WTC11 (cell line): ENCODE measurements at regions not wholly inside any gene's neighbourhood (a gene's known extent, or its start where the extent isn't known, plus 50 kb on each side); places are given as distances from the start of the nearest gene placed in this dataset.

Experiments
- ATAC-seq: fragments of 200-7000 bp; cut with Tn5 transposase; 2 replicates; pipeline ENCODE4 v1.10.0; 2021; ENCODE audit warnings: mild to moderate bottlenecking, moderate library complexity
- CTCF ChIA-PET: fragments of 300-600 bp; sonication (Branson Sonifier 250); formaldehyde crosslinking; loops from one replicate; lab custom pipeline; 2021; ENCODE audit warnings: antibody characterized with exemption; lab: Charles Lee
- POLR2A ChIA-PET: fragments of 350-600 bp; sonication (Branson Sonifier 250); formaldehyde crosslinking; loops from one replicate; lab custom pipeline; 2021; ENCODE audit warnings: antibody characterized with exemption; lab: Charles Lee
- DNase-seq: peaks from one replicate; pipeline ENCODE4 v3.0.0; 2021; ENCODE audit warnings: low spot score
- H3K27ac Mint-ChIP-seq: 2 replicates; pipeline ENCODE4 v1.8.0; 2021; ENCODE audit warnings: mixed read lengths
- H3K27me3 Mint-ChIP-seq: 2 replicates; pipeline ENCODE4 v1.8.0; 2021; ENCODE audit warnings: low read depth, mild to moderate bottlenecking, moderate library complexity, mixed read lengths
- H3K36me3 Mint-ChIP-seq: 2 replicates; pipeline ENCODE4 v1.8.0; 2021; ENCODE audit warnings: mixed read lengths
- H3K4me1 Mint-ChIP-seq: 2 replicates; pipeline ENCODE4 v1.8.0; 2022; ENCODE audit warnings: mixed read lengths
- H3K4me3 Mint-ChIP-seq: 2 replicates; pipeline ENCODE4 v1.8.0; 2021; ENCODE audit warnings: mild to moderate bottlenecking, moderate library complexity, mixed read lengths
- H3K9me3 Mint-ChIP-seq: 2 replicates; pipeline ENCODE4 v1.8.0; 2021; ENCODE audit warnings: mixed read lengths
- CREB1 ChIP-seq: sonication (generic); formaldehyde crosslinking; IDR thresholded peaks from 2 replicates; pipeline ENCODE4 v1.8.0; 2023; ENCODE audit warnings: mild to moderate bottlenecking, missing genetic modification reagents
- IRF2 ChIP-seq: sonication (generic); formaldehyde crosslinking; IDR thresholded peaks from 2 replicates; pipeline ENCODE4 v1.8.0; 2022; ENCODE audit warnings: low read depth, missing genetic modification reagents, borderline replicate concordance
- JUN ChIP-seq: sonication (generic); formaldehyde crosslinking; IDR thresholded peaks from 2 replicates; pipeline ENCODE4 v1.8.0; 2023; ENCODE audit warnings: mild to moderate bottlenecking, missing genetic modification reagents
- NFATC4 ChIP-seq: fragments of 250-450 bp; sonication (Bioruptor Pico); IDR thresholded peaks from 2 replicates; pipeline ENCODE4 v1.9.0; 2021; ENCODE audit warnings: mild to moderate bottlenecking
- NFYB ChIP-seq: sonication (generic); formaldehyde crosslinking; conservative IDR thresholded peaks from 2 replicates; pipeline ENCODE4 v1.8.0; 2022; ENCODE audit warnings: low read depth, missing genetic modification reagents
- OVOL2 ChIP-seq: fragments of 250-450 bp; sonication (Bioruptor Pico); IDR thresholded peaks from 2 replicates; pipeline ENCODE4 v1.9.0; 2021; ENCODE audit warnings: mild to moderate bottlenecking, borderline replicate concordance
- SMAD3 ChIP-seq: sonication (generic); formaldehyde crosslinking; IDR thresholded peaks from 2 replicates; pipeline ENCODE4 v1.8.0; 2022; ENCODE audit warnings: missing genetic modification reagents, mild to moderate bottlenecking, borderline replicate concordance
- SMAD4 ChIP-seq: sonication (generic); formaldehyde crosslinking; IDR thresholded peaks from 2 replicates; pipeline ENCODE4 v1.8.0; 2022; ENCODE audit warnings: mild to moderate bottlenecking, missing genetic modification reagents
- TEAD1 ChIP-seq: sonication (generic); formaldehyde crosslinking; IDR thresholded peaks from 2 replicates; pipeline ENCODE4 v1.8.0; 2022; ENCODE audit warnings: mild to moderate bottlenecking, missing genetic modification reagents
- TEAD4 ChIP-seq: sonication (generic); formaldehyde crosslinking; IDR thresholded peaks from 2 replicates; pipeline ENCODE4 v1.8.0; 2022; ENCODE audit warnings: mild to moderate bottlenecking, missing genetic modification reagents
- ZNF121 ChIP-seq: sonication (generic); formaldehyde crosslinking; IDR thresholded peaks from 2 replicates; pipeline ENCODE4 v1.8.0; 2023; ENCODE audit warnings: missing genetic modification reagents
- ZNF138 ChIP-seq: sonication (generic); formaldehyde crosslinking; conservative IDR thresholded peaks from 2 replicates; pipeline ENCODE4 v1.8.1; 2022; ENCODE audit warnings: mild to moderate bottlenecking, moderate library complexity, missing genetic modification reagents
- ZNF263 ChIP-seq: sonication (generic); formaldehyde crosslinking; IDR thresholded peaks from 2 replicates; pipeline ENCODE4 v1.8.1; 2022; ENCODE audit warnings: low read depth, mild to moderate bottlenecking, moderate library complexity, missing genetic modification reagents
- ZNF317 ChIP-seq: sonication (generic); formaldehyde crosslinking; IDR thresholded peaks from 2 replicates; pipeline ENCODE4 v1.8.1; 2023; ENCODE audit warnings: low read depth, mild to moderate bottlenecking, moderate library complexity, missing genetic modification reagents, borderline replicate concordance
- ZNF671 ChIP-seq: fragments of 250-450 bp; sonication (Bioruptor Pico); IDR thresholded peaks from 2 replicates; pipeline ENCODE4 v1.8.0; 2021; ENCODE audit warnings: mild to moderate bottlenecking
- TF ChIP-seq, protein P1 (sequence below): sonication (generic); formaldehyde crosslinking; IDR thresholded peaks from 2 replicates; pipeline ENCODE4 v1.8.1; 2022; ENCODE audit warnings: mild to moderate bottlenecking, moderate library complexity, missing genetic modification reagents
- TF ChIP-seq, protein P2 (sequence below): fragments of 250-450 bp; sonication (Bioruptor Pico); IDR thresholded peaks from 2 replicates; pipeline ENCODE4 v2.1.2; 2022; ENCODE audit warnings: mild to moderate bottlenecking, moderate library complexity
- TF ChIP-seq, protein P3 (sequence below): sonication (generic); formaldehyde crosslinking; IDR thresholded peaks from 2 replicates; pipeline ENCODE4 v1.8.1; 2023; ENCODE audit warnings: mild to moderate bottlenecking, missing genetic modification reagents
- TF ChIP-seq, protein P4 (sequence below): sonication (generic); formaldehyde crosslinking; conservative IDR thresholded peaks from 2 replicates; pipeline ENCODE4 v1.8.1; 2023; ENCODE audit warnings: mild to moderate bottlenecking, low read depth, missing genetic modification reagents, moderate library complexity
- TF ChIP-seq, protein P5 (sequence below): sonication (generic); formaldehyde crosslinking; IDR thresholded peaks from 2 replicates; pipeline ENCODE4 v1.8.1; 2022; ENCODE audit warnings: mild to moderate bottlenecking, missing genetic modification reagents, moderate library complexity, borderline replicate concordance

DNA sequence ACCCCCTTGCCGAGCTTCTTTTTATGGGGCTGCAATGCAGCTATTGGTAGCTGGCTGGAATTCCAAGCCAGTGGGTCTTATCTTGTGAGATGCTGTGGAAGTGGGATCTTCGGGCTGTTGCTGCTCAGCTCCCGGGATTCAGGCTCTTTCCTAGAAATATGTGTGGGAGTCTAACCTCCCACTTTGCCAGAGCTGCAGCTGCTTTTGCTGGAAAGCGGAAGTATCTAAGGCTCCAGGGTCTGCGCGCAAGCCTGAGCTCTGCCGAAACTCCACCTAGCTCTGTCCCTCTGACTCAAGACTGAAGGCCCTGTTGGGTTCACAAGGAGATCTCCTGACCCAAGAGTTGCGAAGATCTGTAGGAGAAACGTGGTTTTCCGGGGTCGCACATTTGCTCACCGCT is 151.1 kb upstream of the ANKRD55 start (continued):
- TF ChIP-seq ZNF138 (CRISPR knock-in tag) = no peak
- TF ChIP-seq ZNF671 (CRISPR knock-in tag) = no peak
- no peak for TF ChIP-seq SMAD3 (CRISPR knock-in tag)
- TF ChIP-seq TEAD4 = no peak
- no peak for TF ChIP-seq CREB1 (CRISPR knock-in tag)
- TF ChIP-seq NFATC4 (CRISPR knock-in tag) = no peak
- TF ChIP-seq, all 79 proteins: peak for 0

DNA sequence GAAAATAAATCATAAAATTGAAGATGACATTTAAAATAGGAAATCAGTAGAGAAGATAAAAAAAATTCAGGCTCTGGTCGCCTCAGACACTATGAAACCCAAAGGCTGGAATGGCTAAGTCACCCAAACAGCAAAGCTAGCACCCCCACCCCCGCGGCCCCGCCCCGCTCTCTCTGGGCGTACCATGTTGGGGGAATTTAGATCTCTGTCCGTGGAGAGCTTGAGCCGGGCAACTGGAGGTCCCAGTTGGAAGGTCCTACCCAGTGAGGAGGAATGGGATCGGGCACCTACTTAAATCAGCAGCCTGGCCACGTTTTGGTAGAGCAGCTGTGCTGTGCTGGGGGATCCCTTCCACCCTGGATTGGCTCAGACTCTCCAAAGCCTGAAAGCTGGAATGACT is 150.6 kb upstream of the ANKRD55 start:
- H3K36me3 Mint-ChIP-seq = no peaks in the 10 kb centered on the region
- H3K27ac Mint-ChIP-seq = no peak overlapping the region
- H3K4me3 Mint-ChIP-seq = no peak overlapping the region
- TF ChIP-seq, protein P1, sequence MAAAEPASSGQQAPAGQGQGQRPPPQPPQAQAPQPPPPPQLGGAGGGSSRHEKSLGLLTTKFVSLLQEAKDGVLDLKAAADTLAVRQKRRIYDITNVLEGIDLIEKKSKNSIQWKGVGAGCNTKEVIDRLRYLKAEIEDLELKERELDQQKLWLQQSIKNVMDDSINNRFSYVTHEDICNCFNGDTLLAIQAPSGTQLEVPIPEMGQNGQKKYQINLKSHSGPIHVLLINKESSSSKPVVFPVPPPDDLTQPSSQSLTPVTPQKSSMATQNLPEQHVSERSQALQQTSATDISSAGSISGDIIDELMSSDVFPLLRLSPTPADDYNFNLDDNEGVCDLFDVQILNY (CRISPR knock-in tag) = no peak
- TF ChIP-seq, protein P2, sequence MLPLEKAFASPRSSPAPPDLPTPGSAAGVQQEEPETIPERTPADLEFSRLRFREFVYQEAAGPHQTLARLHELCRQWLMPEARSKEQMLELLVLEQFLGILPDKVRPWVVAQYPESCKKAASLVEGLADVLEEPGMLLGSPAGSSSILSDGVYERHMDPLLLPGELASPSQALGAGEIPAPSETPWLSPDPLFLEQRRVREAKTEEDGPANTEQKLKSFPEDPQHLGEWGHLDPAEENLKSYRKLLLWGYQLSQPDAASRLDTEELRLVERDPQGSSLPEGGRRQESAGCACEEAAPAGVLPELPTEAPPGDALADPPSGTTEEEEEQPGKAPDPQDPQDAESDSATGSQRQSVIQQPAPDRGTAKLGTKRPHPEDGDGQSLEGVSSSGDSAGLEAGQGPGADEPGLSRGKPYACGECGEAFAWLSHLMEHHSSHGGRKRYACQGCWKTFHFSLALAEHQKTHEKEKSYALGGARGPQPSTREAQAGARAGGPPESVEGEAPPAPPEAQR (CRISPR knock-in tag) = no peak
- TF ChIP-seq TEAD1 (CRISPR knock-in tag) (no peak), ZNF263 (CRISPR knock-in tag) (no peak), SMAD4 (no peak), IRF2 (CRISPR knock-in tag) (no peak), ZNF121 (CRISPR knock-in tag) (no peak), CREB1 (CRISPR knock-in tag) (no peak)
- TF ChIP-seq, protein P3, sequence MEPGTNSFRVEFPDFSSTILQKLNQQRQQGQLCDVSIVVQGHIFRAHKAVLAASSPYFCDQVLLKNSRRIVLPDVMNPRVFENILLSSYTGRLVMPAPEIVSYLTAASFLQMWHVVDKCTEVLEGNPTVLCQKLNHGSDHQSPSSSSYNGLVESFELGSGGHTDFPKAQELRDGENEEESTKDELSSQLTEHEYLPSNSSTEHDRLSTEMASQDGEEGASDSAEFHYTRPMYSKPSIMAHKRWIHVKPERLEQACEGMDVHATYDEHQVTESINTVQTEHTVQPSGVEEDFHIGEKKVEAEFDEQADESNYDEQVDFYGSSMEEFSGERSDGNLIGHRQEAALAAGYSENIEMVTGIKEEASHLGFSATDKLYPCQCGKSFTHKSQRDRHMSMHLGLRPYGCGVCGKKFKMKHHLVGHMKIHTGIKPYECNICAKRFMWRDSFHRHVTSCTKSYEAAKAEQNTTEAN (CRISPR knock-in tag) = no peak
- TF ChIP-seq, protein P4, sequence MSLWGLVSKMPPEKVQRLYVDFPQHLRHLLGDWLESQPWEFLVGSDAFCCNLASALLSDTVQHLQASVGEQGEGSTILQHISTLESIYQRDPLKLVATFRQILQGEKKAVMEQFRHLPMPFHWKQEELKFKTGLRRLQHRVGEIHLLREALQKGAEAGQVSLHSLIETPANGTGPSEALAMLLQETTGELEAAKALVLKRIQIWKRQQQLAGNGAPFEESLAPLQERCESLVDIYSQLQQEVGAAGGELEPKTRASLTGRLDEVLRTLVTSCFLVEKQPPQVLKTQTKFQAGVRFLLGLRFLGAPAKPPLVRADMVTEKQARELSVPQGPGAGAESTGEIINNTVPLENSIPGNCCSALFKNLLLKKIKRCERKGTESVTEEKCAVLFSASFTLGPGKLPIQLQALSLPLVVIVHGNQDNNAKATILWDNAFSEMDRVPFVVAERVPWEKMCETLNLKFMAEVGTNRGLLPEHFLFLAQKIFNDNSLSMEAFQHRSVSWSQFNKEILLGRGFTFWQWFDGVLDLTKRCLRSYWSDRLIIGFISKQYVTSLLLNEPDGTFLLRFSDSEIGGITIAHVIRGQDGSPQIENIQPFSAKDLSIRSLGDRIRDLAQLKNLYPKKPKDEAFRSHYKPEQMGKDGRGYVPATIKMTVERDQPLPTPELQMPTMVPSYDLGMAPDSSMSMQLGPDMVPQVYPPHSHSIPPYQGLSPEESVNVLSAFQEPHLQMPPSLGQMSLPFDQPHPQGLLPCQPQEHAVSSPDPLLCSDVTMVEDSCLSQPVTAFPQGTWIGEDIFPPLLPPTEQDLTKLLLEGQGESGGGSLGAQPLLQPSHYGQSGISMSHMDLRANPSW (CRISPR knock-in tag) = no peak
- H3K27me3 Mint-ChIP-seq = no peaks in the 10 kb centered on the region
- ATAC-seq (no peak), DNase-seq (no peak)
- peaks cover 6% of the 10 kb centered on the region for H3K4me1 Mint-ChIP-seq
- H3K9me3 Mint-ChIP-seq = no peaks in the 10 kb centered on the region
- ChIA-PET CTCF (no interaction called here), POLR2A (no interaction called here)

DNA sequence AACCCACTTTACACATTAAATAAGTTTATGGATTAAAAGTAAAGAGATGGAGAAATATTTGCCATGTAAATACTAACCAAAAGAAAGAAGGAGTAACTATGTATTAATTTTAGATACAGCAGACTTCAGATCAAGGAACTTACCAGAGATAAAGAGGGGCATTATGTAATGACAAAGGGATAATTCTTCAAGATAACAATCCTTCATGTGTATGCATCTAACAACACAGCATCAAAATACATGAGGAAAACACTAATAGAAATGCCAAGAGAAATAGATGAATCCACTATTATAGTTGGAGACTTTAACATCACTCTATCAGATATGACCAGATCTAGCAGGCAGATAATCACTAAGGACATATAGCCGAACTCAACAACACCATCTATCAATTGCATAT is 149.8 kb upstream of the ANKRD55 start:
- POLR2A ChIA-PET = no interaction called here

More for the DNA sequence above, 149.8 kb upstream of the ANKRD55 start:
- TF ChIP-seq, protein P5, sequence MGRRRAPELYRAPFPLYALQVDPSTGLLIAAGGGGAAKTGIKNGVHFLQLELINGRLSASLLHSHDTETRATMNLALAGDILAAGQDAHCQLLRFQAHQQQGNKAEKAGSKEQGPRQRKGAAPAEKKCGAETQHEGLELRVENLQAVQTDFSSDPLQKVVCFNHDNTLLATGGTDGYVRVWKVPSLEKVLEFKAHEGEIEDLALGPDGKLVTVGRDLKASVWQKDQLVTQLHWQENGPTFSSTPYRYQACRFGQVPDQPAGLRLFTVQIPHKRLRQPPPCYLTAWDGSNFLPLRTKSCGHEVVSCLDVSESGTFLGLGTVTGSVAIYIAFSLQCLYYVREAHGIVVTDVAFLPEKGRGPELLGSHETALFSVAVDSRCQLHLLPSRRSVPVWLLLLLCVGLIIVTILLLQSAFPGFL (CRISPR knock-in tag) = no peak
- no peak for TF ChIP-seq ZNF317
- no peak for TF ChIP-seq JUN (CRISPR knock-in tag)
- TF ChIP-seq OVOL2 = no peak
- TF ChIP-seq NFYB (CRISPR knock-in tag) = no peak
- ATAC-seq (no peak), DNase-seq (no peak)
- H3K4me1 Mint-ChIP-seq = peaks cover 6% of the 10 kb centered on the region
- H3K4me3 Mint-ChIP-seq = no peak overlapping the region
- H3K9me3 Mint-ChIP-seq = no peaks in the 10 kb centered on the region; the same call in 1 of the 2 replicates
- no peaks in the 10 kb centered on the region for H3K36me3 Mint-ChIP-seq
- CTCF ChIA-PET = no interaction called here
- no peak overlapping the region for H3K27ac Mint-ChIP-seq
- H3K27me3 Mint-ChIP-seq = no peaks in the 10 kb centered on the region
